ENCODE measurements at regions not wholly inside any gene's neighbourhood (a gene's known extent, or its start where the extent isn't known, plus 50 kb on each side); places are given as distances from the start of the nearest gene placed in this dataset.

DNA sequence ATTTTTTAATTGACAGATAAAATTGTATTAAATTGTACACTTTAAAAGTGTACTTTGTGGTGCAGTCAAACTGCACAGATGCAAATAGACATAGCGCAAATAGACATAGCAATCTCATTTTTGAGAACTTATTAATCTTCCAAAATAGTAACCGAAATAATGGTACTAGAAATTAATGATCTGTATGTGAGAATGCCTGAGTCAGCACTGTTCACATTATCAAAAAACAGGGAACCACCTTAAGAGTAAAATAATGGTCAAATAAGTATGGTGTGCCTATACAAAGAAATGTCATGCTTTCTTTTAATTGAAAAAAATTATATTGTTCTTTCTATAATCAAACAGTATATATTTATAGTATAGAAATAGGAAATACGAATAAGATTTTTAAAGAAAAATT, 461.9 kb downstream of the EFNA5 start:
- CTCF ChIA-PET: no interaction called here
- H3K9me3 ChIP-seq (ENCODE audit: control insufficient read depth in 1 of 2, insufficient read depth in 1 of 2, low read depth in 1 of 2, low read length in 2 of 2): no peaks in the 10 kb centered on the region
- no TSS peak for BruUV-seq (replicated peaks)

More for the DNA sequence above, 461.9 kb downstream of the EFNA5 start:
- H3K9ac ChIP-seq (ENCODE audit: low read length): no peak overlapping the region
- H3K9me2 ChIP-seq (ENCODE audit: insufficient read depth): no peaks in the 10 kb centered on the region
- H3K4me2 ChIP-seq (ENCODE audit: low read length): no peak overlapping the region
- no peaks in the 10 kb centered on the region for H3K27me3 ChIP-seq (ENCODE audit: insufficient read depth, low read length)
- intact Hi-C loops (cut with micrococcal nuclease): no loop called here
- no peak overlapping the region for H2AFZ ChIP-seq (ENCODE audit: low read depth, low read length, poor library complexity, severe bottlenecking)
- DNase-seq (ENCODE audit: low read depth, low spot score) (no peak), ATAC-seq (no peak)
- TF ChIP-seq FOSL1 (IDR thresholded peaks at IDR 0.05; ENCODE audit: low read depth) (no peak), YY1 (IDR thresholded peaks at IDR 0.05; ENCODE audit: extremely low read depth, insufficient replicate concordance, low read depth, low read length) (no peak), REST (IDR thresholded peaks at IDR 0.05; ENCODE audit: low read depth) (no peak), ZNF274 (IDR thresholded peaks at IDR 0.05; ENCODE audit: low read depth, low read length) (no peak), ZBTB33 (IDR thresholded peaks at IDR 0.05; ENCODE audit: extremely low read depth, insufficient replicate concordance, low read length) (no peak), EGR1 (IDR thresholded peaks at IDR 0.05; ENCODE audit: low read depth) (no peak), EZH2phosphoT487 (IDR thresholded peaks at IDR 0.05; ENCODE audit: borderline replicate concordance) (no peak), ZFX (IDR thresholded peaks at IDR 0.05) (no peak), CBX3 (IDR thresholded peaks at IDR 0.05; ENCODE audit: low read depth) (no peak), EZH2 (IDR thresholded peaks at IDR 0.05) (no peak), POLR2AphosphoS5 (IDR thresholded peaks at IDR 0.05; ENCODE audit: low read depth, low read length) (no peak), CEBPB (IDR thresholded peaks at IDR 0.05; ENCODE audit: low read depth) (no peak)
- TF ChIP-seq, protein P1, sequence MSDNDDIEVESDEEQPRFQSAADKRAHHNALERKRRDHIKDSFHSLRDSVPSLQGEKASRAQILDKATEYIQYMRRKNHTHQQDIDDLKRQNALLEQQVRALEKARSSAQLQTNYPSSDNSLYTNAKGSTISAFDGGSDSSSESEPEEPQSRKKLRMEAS (IDR thresholded peaks at IDR 0.05): no peak
- no peaks in the 10 kb centered on the region for H3K36me3 ChIP-seq (ENCODE audit: control insufficient read depth in 1 of 2, insufficient read depth in 2 of 2, low read length in 2 of 2)
- H3K79me2 ChIP-seq (ENCODE audit: insufficient read depth, low read length): no peaks in the 10 kb centered on the region
- H3K4me1 ChIP-seq (ENCODE audit: control insufficient read depth in 1 of 2, insufficient read depth in 2 of 2, low read length in 2 of 2): no peaks in the 10 kb centered on the region
- RAD21 ChIA-PET (ENCODE audit: low non-redundant PET in 1 of 2, low total read pairs in 2 of 2, uncharacterized antibody in 2 of 2, unreplicated experiment in 2 of 2): no interaction called here
- no peak overlapping the region for H3K27ac ChIP-seq (ENCODE audit: low read depth, low read length)
- POLR2A ChIA-PET: no interaction called here
- H3K4me3 ChIP-seq (replicated peaks in 1 of 2; ENCODE audit: low read depth in 1 of 2, low read length in 2 of 2): no peak overlapping the region
- H4K20me1 ChIP-seq (ENCODE audit: insufficient read depth): no peaks in the 10 kb centered on the region

All from HCT116 (cell line).